ENCODE measurements at regions not wholly inside any gene's neighbourhood (a gene's known extent, or its start where the extent isn't known, plus 50 kb on each side); places are given as distances from the start of the nearest gene placed in this dataset.
"Not testable (repeated sequence)": the region's sequence is repeated elsewhere in the genome, so short reads cannot be mapped to it uniquely, and the experiment has no call there.

DNA sequence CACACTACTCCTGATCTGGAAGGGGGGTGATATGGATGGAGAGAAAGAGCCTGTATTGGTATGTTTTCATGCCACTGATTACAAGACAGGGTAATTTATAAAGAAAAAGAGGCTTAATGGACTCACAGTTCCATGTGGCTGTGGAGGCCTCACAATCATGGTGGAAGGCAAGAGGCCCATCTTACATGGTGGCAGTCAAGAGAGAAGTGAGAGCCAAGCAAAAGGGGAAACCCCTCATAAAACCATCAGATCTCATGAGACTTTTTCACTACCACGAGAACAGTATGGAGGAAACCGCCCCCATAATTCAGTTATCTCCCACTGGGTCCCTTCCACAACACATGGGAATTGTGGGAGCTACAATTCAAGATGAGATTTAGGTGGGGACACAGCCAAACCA is 60.5 kb upstream of the TCL1B start:
- not testable (repeated sequence) for H2BK12ac ChIP-seq (ENCODE audit: low read length in 2 of 2); H3K23ac ChIP-seq (ENCODE audit: low read length in 2 of 2); H3K27ac ChIP-seq (ENCODE audit: low read length, poor library complexity, severe bottlenecking); H3K9me3 ChIP-seq (ENCODE audit: control insufficient read depth, low read length); H2BK5ac ChIP-seq (ENCODE audit: low read depth, low read length, poor library complexity, severe bottlenecking); H3K4me3 ChIP-seq (ENCODE audit: insufficient read depth in 1 of 2, low read depth in 1 of 2, low read length in 2 of 2); H3K4ac ChIP-seq (ENCODE audit: low read depth in 1 of 2, low read length in 2 of 2); H3K79me1 ChIP-seq (replicated peaks; ENCODE audit: low read length, poor library complexity, severe bottlenecking); H3K36me3 ChIP-seq (ENCODE audit: control insufficient read depth in 1 of 2, insufficient read depth in 2 of 2, low read depth in 1 of 2, low read length in 2 of 2); H3K9ac ChIP-seq (ENCODE audit: low read length); H3K4me2 ChIP-seq (ENCODE audit: low read length, poor library complexity, severe bottlenecking); H3K18ac ChIP-seq (ENCODE audit: low read depth in 1 of 2, low read length in 2 of 2); H2BK120ac ChIP-seq (ENCODE audit: low read depth, low read length); H4K8ac ChIP-seq (ENCODE audit: low read length); H2AK5ac ChIP-seq (ENCODE audit: low read length, severe bottlenecking); H3K14ac ChIP-seq (ENCODE audit: low read length in 2 of 2); DNase-seq; H4K91ac ChIP-seq (ENCODE audit: low read length); H3K27me3 ChIP-seq (ENCODE audit: control insufficient read depth in 1 of 2, insufficient read depth in 1 of 2, low read length in 2 of 2); H2AFZ ChIP-seq (ENCODE audit: low read depth, low read length); H3K4me1 ChIP-seq (ENCODE audit: control insufficient read depth, insufficient read depth, low read depth, low read length); H2BK15ac ChIP-seq (ENCODE audit: low read depth, poor library complexity, severe bottlenecking)
- WGBS: no CpG with 5 or more reads among the region's 2 CpGs

DNA sequence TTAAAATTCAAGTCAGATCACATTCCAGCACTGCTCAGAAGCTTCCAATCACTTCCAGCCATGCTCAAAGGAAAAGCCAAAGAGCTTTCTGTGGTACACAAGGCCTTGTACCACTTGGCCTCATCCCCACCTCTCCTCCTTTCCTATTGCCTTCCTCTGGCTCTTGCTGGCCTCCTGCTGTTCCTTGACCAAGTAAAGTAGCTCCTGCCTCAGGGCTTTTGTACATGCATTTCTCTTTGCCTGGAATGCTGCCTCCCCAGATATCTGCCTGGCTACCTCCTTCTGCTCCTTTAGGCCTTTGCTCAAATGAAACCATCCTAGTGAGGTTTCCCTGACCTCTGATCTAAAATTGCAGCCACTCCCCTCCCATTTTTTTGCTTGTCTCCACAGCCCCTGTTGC is 51.2 kb upstream of the TCL1B start:
- no peak overlapping the region for H2BK5ac ChIP-seq (ENCODE audit: low read depth, low read length, poor library complexity, severe bottlenecking)
- H3K27me3 ChIP-seq (ENCODE audit: control insufficient read depth in 1 of 2, insufficient read depth in 1 of 2, low read length in 2 of 2): peaks cover 0 to 3% of the 10 kb centered on the region in 2 experiments
- H3K14ac ChIP-seq (ENCODE audit: low read length in 2 of 2): no peak overlapping the region
- no peak overlapping the region for H4K91ac ChIP-seq (ENCODE audit: low read length)
- H3K79me1 ChIP-seq (replicated peaks; ENCODE audit: low read length, poor library complexity, severe bottlenecking): no peaks in the 10 kb centered on the region
- no peaks in the 10 kb centered on the region for H3K4me1 ChIP-seq (ENCODE audit: control insufficient read depth, insufficient read depth, low read depth, low read length)
- no peaks in the 10 kb centered on the region for H3K36me3 ChIP-seq (ENCODE audit: control insufficient read depth in 1 of 2, insufficient read depth in 2 of 2, low read depth in 1 of 2, low read length in 2 of 2)
- no peak overlapping the region for H3K27ac ChIP-seq (ENCODE audit: low read length, poor library complexity, severe bottlenecking)
- H3K4ac ChIP-seq (ENCODE audit: low read depth in 1 of 2, low read length in 2 of 2): no peak overlapping the region
- H3K4me3 ChIP-seq (ENCODE audit: insufficient read depth in 1 of 2, low read depth in 1 of 2, low read length in 2 of 2): no peak overlapping the region
- no peak overlapping the region for H2BK15ac ChIP-seq (ENCODE audit: low read depth, poor library complexity, severe bottlenecking)
- H2AFZ ChIP-seq (ENCODE audit: low read depth, low read length): no peak overlapping the region
- no peak overlapping the region for H2AK5ac ChIP-seq (ENCODE audit: low read length, severe bottlenecking)
- H2BK12ac ChIP-seq (ENCODE audit: low read length in 2 of 2): no peak overlapping the region
- H3K9me3 ChIP-seq (ENCODE audit: control insufficient read depth, low read length): no peaks in the 10 kb centered on the region
- no peak for DNase-seq
- H3K9ac ChIP-seq (ENCODE audit: low read length): no peak overlapping the region
- H3K18ac ChIP-seq (ENCODE audit: low read depth in 1 of 2, low read length in 2 of 2): no peak overlapping the region
- no peak overlapping the region for H3K23ac ChIP-seq (ENCODE audit: low read length in 2 of 2)
- H4K8ac ChIP-seq (ENCODE audit: low read length): no peak overlapping the region
- H3K4me2 ChIP-seq (ENCODE audit: low read length, poor library complexity, severe bottlenecking): no peak overlapping the region
- H2BK120ac ChIP-seq (ENCODE audit: low read depth, low read length): no peak overlapping the region
